Activated B cell treated with CpG ODN at 0.5 μM for 24 hours (primary cell): ENCODE measurements at regions not wholly inside any gene's neighbourhood (a gene's known extent, or its start where the extent isn't known, plus 50 kb on each side); places are given as distances from the start of the nearest gene placed in this dataset.

Experiments used
- ATAC-seq: fragments of 200-7000 bp; cut with Tn5 transposase; one replicate; pipeline ENCODE4 v1.10.0; 2021; ENCODE audit warnings: low read depth, mild to moderate bottlenecking, moderate library complexity
- CTCF ChIA-PET: fragments of 350-600 bp; sonication (Branson Sonifier 250); formaldehyde crosslinking; loops from one replicate; lab custom pipeline; 2021; ENCODE audit warnings: antibody characterized with exemption; lab: Charles Lee
- POLR2A ChIA-PET: fragments of 350-600 bp; sonication (Branson Sonifier 250); formaldehyde crosslinking; loops from one replicate; lab custom pipeline; 2021; ENCODE audit warnings: antibody characterized with exemption; lab: Charles Lee
- DNase-seq: peaks from one replicate; pipeline ENCODE4 v3.0.0; 2022
- H3K27ac Mint-ChIP-seq: one replicate; pipeline ENCODE4 v1.8.0; 2020; ENCODE audit warnings: mixed read lengths
- H3K27me3 Mint-ChIP-seq: one replicate; pipeline ENCODE4 v1.8.0; 2021; ENCODE audit warnings: mixed read lengths
- H3K36me3 Mint-ChIP-seq: one replicate; pipeline ENCODE4 v1.8.0; 2021; ENCODE audit warnings: low read depth, mixed read lengths
- H3K4me1 Mint-ChIP-seq: one replicate; pipeline ENCODE4 v1.8.0; 2021; ENCODE audit warnings: mixed read lengths
- H3K4me3 Mint-ChIP-seq: one replicate; pipeline ENCODE4 v1.8.0; 2020; ENCODE audit warnings: mild to moderate bottlenecking, mixed read lengths
- H3K9me3 Mint-ChIP-seq: one replicate; pipeline ENCODE4 v1.8.0; 2020; ENCODE audit warnings: mixed read lengths
- CTCF ChIP-seq: fragments of 200-600 bp; IDR thresholded peaks from one replicate; pipeline ENCODE4 v1.8.0; 2022; ENCODE audit warnings: antibody characterized with exemption, mild to moderate bottlenecking
- intact Hi-C: fragments of 100-400 bp; cut with micrococcal nuclease; formaldehyde crosslinking; loops from one replicate; pipeline ENCODE4 v1.15.1; 2024

GRCh38 chr4:157806184-157806583 lies 366.6 kb downstream of the GASK1B start:
- Mint-ChIP-seq H3K27me3 (no peaks in the 10 kb centered on the region), H3K36me3 (no peaks in the 10 kb centered on the region), H3K4me1 (no peaks in the 10 kb centered on the region), H3K27ac (no peak overlapping the region), H3K9me3 (peaks cover 10% of the 10 kb centered on the region), H3K4me3 (no peak overlapping the region)
- CTCF ChIA-PET: no interaction called here
- DNase-seq: no peak
- intact Hi-C loops: no loop called here
- POLR2A ChIA-PET: no interaction called here
- ATAC-seq: no peak
- TF ChIP-seq CTCF: no peak

GRCh38 chr4:157804986-157805385 lies 367.8 kb downstream of the GASK1B start:
- no peak overlapping the region for H3K27ac Mint-ChIP-seq
- H3K4me1 Mint-ChIP-seq: no peaks in the 10 kb centered on the region
- ATAC-seq (no peak), DNase-seq (no peak)
- ChIA-PET CTCF (no interaction called here), POLR2A (no interaction called here)
- intact Hi-C loops: no loop called here
- H3K27me3 Mint-ChIP-seq: no peaks in the 10 kb centered on the region
- TF ChIP-seq CTCF: no peak
- no peak overlapping the region for H3K4me3 Mint-ChIP-seq
- peaks cover 10% of the 10 kb centered on the region for H3K9me3 Mint-ChIP-seq
- no peaks in the 10 kb centered on the region for H3K36me3 Mint-ChIP-seq

GRCh38 chr4:157803845-157804521 lies 368.8 kb downstream of the GASK1B start:
- H3K9me3 Mint-ChIP-seq: peaks cover 10% of the 10 kb centered on the region
- DNase-seq: no peak
- CTCF ChIA-PET: no interaction called here
- no peak for ATAC-seq
- no peaks in the 10 kb centered on the region for H3K36me3 Mint-ChIP-seq
- H3K4me1 Mint-ChIP-seq: no peaks in the 10 kb centered on the region
- intact Hi-C loops: no loop called here
- H3K27me3 Mint-ChIP-seq: no peaks in the 10 kb centered on the region
- POLR2A ChIA-PET: no interaction called here
- H3K27ac Mint-ChIP-seq: no peak overlapping the region
- no peak overlapping the region for H3K4me3 Mint-ChIP-seq
- no peak for TF ChIP-seq CTCF

- ChIA-PET POLR2A (no interaction called here), CTCF (no interaction called here)
- DNase-seq: no peak
- no peak overlapping the region for H3K4me3 Mint-ChIP-seq
- no peaks in the 10 kb centered on the region for H3K36me3 Mint-ChIP-seq
- no peaks in the 10 kb centered on the region for H3K4me1 Mint-ChIP-seq
- no peak for ATAC-seq
- H3K27me3 Mint-ChIP-seq: no peaks in the 10 kb centered on the region
- intact Hi-C loops: no loop called here
- H3K27ac Mint-ChIP-seq: no peak overlapping the region
- peaks cover 7% of the 10 kb centered on the region for H3K9me3 Mint-ChIP-seq
- TF ChIP-seq CTCF: no peak
These were observed 369.4 kb downstream of the GASK1B start for GRCh38 chr4:157803421-157803820.

GRCh38 chr4:157795495-157795894 lies 377.3 kb downstream of the GASK1B start:
- H3K9me3 Mint-ChIP-seq: peaks cover 3% of the 10 kb centered on the region
- H3K27me3 Mint-ChIP-seq: no peaks in the 10 kb centered on the region
- H3K36me3 Mint-ChIP-seq: no peaks in the 10 kb centered on the region
- H3K27ac Mint-ChIP-seq: no peak overlapping the region
- intact Hi-C loops: no loop called here
- ChIA-PET CTCF (no interaction called here), POLR2A (no interaction called here)
- TF ChIP-seq CTCF: no peak
- no peak overlapping the region for H3K4me3 Mint-ChIP-seq
- no peak for DNase-seq
- ATAC-seq: no peak
- H3K4me1 Mint-ChIP-seq: no peaks in the 10 kb centered on the region
